CD14-positive monocyte (primary cell): ENCODE measurements at regions not wholly inside any gene's neighbourhood (a gene's known extent, or its start where the extent isn't known, plus 50 kb on each side); places are given as distances from the start of the nearest gene placed in this dataset.

Experiments used
- DNase-seq, 3 donors: peaks; one replicate each; pipeline ENCODE4 v3.0.0-alpha.2; 2011 to 2022
- H2AFZ ChIP-seq: 2 replicates; pipeline ENCODE4 v1.6.0; 2012; ENCODE audit warnings: mild to moderate bottlenecking, low read depth, low read length, inconsistent platforms; ENCODE audit not compliant: insufficient read depth, poor library complexity, severe bottlenecking
- H3K27ac ChIP-seq, 2 donors: 1 replicate in 1 of 2; 2 replicates in 1 of 2; pipeline ENCODE4 v1.5.1; 2012 to 2013; ENCODE audit warnings: low read length in 2 of 2, control low read depth in 1 of 2, inconsistent platforms in 1 of 2, low read depth in 1 of 2, mild to moderate bottlenecking in 1 of 2
- H3K27me3 ChIP-seq, 2 donors: one replicate each; pipeline versions ENCODE4 v1.6.0 to v1.6.1; 2011 to 2013; ENCODE audit warnings: low read length in 2 of 2; ENCODE audit not compliant: control insufficient read depth in 2 of 2, insufficient read depth in 2 of 2
- H3K36me3 ChIP-seq, 2 donors: replicated peaks in 1 of 2; 1 replicate in 1 of 2; 2 replicates in 1 of 2; pipeline versions ENCODE4 v1.5.1 to v1.6.1; 2012 to 2013; ENCODE audit warnings: low read length in 2 of 2, control low read depth in 1 of 2, inconsistent platforms in 1 of 2, mild to moderate bottlenecking in 1 of 2; ENCODE audit not compliant: insufficient read depth in 2 of 2, control insufficient read depth in 1 of 2
- H3K4me1 ChIP-seq, 2 donors: 1 replicate in 1 of 2; 2 replicates in 1 of 2; pipeline versions ENCODE4 v1.5.1 to v1.6.1; 2012 to 2013; ENCODE audit warnings: low read length in 2 of 2, control low read depth in 1 of 2, inconsistent platforms in 1 of 2, mild to moderate bottlenecking in 1 of 2, moderate library complexity in 1 of 2; ENCODE audit not compliant: insufficient read depth in 2 of 2, control insufficient read depth in 1 of 2
- H3K4me2 ChIP-seq: replicated peaks from 2 replicates; pipeline ENCODE3; 2012; ENCODE audit warnings: low read length, moderate library complexity, mild to moderate bottlenecking; ENCODE audit not compliant: poor library complexity, severe bottlenecking; ENCODE audit errors: extremely low read depth
- H3K4me3 ChIP-seq, 3 experiments: fragments of 200-600 bp in 1 of 3; sonication (generic) in 1 of 3; replicated peaks in 1 of 3; 1 replicate in 2 of 3; 2 replicates in 1 of 3; pipeline ENCODE4 v1.5.1; 2011 to 2013; ENCODE audit warnings: low read length in 3 of 3, mild to moderate bottlenecking in 3 of 3, control low read depth in 2 of 3, low read depth in 2 of 3, inconsistent platforms in 1 of 3, moderate library complexity in 1 of 3
- H3K79me2 ChIP-seq: 2 replicates; pipeline ENCODE4 v1.6.0; 2012; ENCODE audit warnings: mild to moderate bottlenecking, control low read depth, inconsistent platforms, low read length, moderate library complexity; ENCODE audit not compliant: insufficient read depth
- H3K9ac ChIP-seq: 2 replicates; pipeline ENCODE4 v1.6.0; 2017; ENCODE audit warnings: low read length, mild to moderate bottlenecking; ENCODE audit not compliant: insufficient read depth, poor library complexity, severe bottlenecking
- H3K9me3 ChIP-seq, 2 donors: replicated peaks in 1 of 2; 1 replicate in 1 of 2; 2 replicates in 1 of 2; pipeline versions ENCODE4 v1.5.1 to v1.6.1; 2012 to 2013; ENCODE audit warnings: low read length in 2 of 2, control low read depth in 1 of 2; ENCODE audit not compliant: control insufficient read depth in 1 of 2, insufficient read depth in 1 of 2
- H4K20me1 ChIP-seq: 2 replicates; pipeline ENCODE4 v1.6.0; 2012; ENCODE audit warnings: mild to moderate bottlenecking, low read length, control low read depth, moderate library complexity; ENCODE audit not compliant: insufficient read depth
- H3K27ac Mint-ChIP-seq, 7 donors: one replicate each; pipeline ENCODE4 v1.8.0; 2020; ENCODE audit warnings: mild to moderate bottlenecking in 7 of 7, mixed read lengths in 7 of 7, moderate library complexity in 6 of 7, inconsistent platforms in 2 of 7
- H3K27me3 Mint-ChIP-seq, 3 donors: one replicate each; pipeline ENCODE4 v1.8.0; 2021 to 2022; ENCODE audit warnings: low read depth in 3 of 3, mild to moderate bottlenecking in 3 of 3, mixed read lengths in 3 of 3, moderate library complexity in 3 of 3, inconsistent platforms in 1 of 3
- H3K36me3 Mint-ChIP-seq, 2 donors: one replicate each; pipeline ENCODE4 v1.8.0; 2020; ENCODE audit warnings: mixed read lengths in 2 of 2, inconsistent platforms in 1 of 2, mild to moderate bottlenecking in 1 of 2
- H3K4me1 Mint-ChIP-seq: one replicate; pipeline ENCODE4 v1.8.0; 2020; ENCODE audit warnings: mild to moderate bottlenecking, mixed read lengths
- H3K4me3 Mint-ChIP-seq, 2 donors: one replicate each; pipeline ENCODE4 v1.8.0; 2020; ENCODE audit warnings: mild to moderate bottlenecking in 2 of 2, mixed read lengths in 2 of 2, moderate library complexity in 1 of 2
- H3K9me3 Mint-ChIP-seq, 7 donors: one replicate each; pipeline ENCODE4 v1.8.0; 2020 to 2022; ENCODE audit warnings: mixed read lengths in 7 of 7, mild to moderate bottlenecking in 6 of 7, moderate library complexity in 6 of 7, inconsistent platforms in 2 of 7
- CTCF ChIP-seq: fragments of 200-600 bp; IDR thresholded peaks from one replicate; pipeline ENCODE4 v1.8.0; 2022; ENCODE audit warnings: antibody characterized with exemption, mild to moderate bottlenecking
- WGBS: methylation state at CpG from one replicate; pipeline ENCODE4 v1.1.5; 2013; ENCODE audit warnings: missing lambda C conversion rate; ENCODE audit not compliant: insufficient coverage; 5-methylcytosine and 5-hydroxymethylcytosine counted together
- intact Hi-C, 2 donors: fragments of 100-400 bp; cut with micrococcal nuclease; formaldehyde crosslinking; loops; one replicate each; pipeline versions ENCODE4 v1.15.0 to v1.15.1; 2023

DNA sequence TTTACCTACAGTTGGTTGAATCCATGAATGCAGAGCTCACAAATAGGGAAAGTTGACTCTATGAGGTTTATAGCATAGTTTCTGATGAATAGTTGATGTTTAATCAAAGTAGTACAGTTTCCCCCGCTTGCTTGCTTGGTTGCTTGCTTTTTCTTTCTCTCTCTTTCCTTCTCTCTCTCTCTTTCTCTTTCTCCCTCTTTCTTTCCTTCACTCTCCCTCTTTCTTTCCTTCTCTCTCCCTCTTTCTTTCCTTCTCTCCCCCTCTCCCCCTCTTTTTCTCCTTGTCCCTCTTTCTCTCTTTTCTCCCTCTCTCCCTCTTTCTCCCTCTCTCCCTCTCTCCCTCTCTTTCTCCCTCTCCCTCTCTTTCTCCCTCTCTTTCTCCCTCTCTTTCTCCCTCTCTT, 999.9 kb upstream of the CELF4 start:
- Mint-ChIP-seq H3K4me3 (no peak overlapping the region), H3K27ac (no peak overlapping the region), H3K4me1 (no peaks in the 10 kb centered on the region), H3K36me3 (no peaks in the 10 kb centered on the region), H3K9me3 (peaks cover 2 to 9% (median 4%) of the 10 kb centered on the region in 7 donors), H3K27me3 (no peaks in the 10 kb centered on the region)
- DNase-seq: no peak
- no peak for TF ChIP-seq CTCF
- H3K27ac ChIP-seq: no peak overlapping the region
- H3K36me3 ChIP-seq: no peaks in the 10 kb centered on the region
- H3K9ac ChIP-seq: no peak overlapping the region
- no peak overlapping the region for H2AFZ ChIP-seq
- H3K4me2 ChIP-seq: no peak overlapping the region
- no peaks in the 10 kb centered on the region for H3K9me3 ChIP-seq
- intact Hi-C loops: no loop called here
- no peaks in the 10 kb centered on the region for H4K20me1 ChIP-seq
- no peaks in the 10 kb centered on the region for H3K4me1 ChIP-seq
- no CpG with 5 or more reads among the region's 1 CpG for WGBS
- H3K79me2 ChIP-seq: no peaks in the 10 kb centered on the region
- no peak overlapping the region for H3K4me3 ChIP-seq
- no peaks in the 10 kb centered on the region for H3K27me3 ChIP-seq

DNA sequence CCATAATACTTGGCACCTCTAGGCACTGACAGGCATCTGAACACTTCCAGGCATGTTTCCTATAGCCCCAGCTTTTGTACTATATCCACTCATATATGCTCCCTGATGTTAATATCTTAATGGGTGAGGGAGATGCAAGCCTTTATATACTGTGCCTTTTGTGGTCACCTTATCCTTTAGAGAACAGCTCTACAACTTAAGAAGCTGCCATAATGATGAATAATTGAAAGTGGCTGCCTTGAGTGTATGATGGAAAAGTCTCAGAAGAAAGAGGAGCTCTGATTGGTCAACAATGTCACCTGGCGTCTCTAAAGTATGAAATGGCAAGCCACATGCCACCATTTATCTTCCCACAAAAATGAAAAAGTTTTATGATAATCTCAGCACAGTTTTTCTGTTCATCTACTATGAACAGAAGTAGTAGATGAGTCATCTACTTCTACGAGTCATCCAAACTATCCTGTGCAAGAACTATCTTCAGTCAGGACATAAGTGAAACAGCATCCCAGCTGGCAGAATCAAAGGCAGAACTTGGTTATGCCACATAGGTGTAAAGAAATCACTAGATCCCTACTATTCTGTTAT, 997.9 kb upstream of the CELF4 start:
- DNase-seq: no peak
- Histone ChIP-seq H2AFZ (no peak overlapping the region), H3K4me2 (no peak overlapping the region), H3K9me3 (no peaks in the 10 kb centered on the region), H3K36me3 (no peaks in the 10 kb centered on the region), H3K27me3 (no peaks in the 10 kb centered on the region), H3K4me3 (no peak overlapping the region), H3K27ac (no peak overlapping the region), H3K4me1 (no peaks in the 10 kb centered on the region), H4K20me1 (no peaks in the 10 kb centered on the region), H3K9ac (no peak overlapping the region), H3K79me2 (no peaks in the 10 kb centered on the region)
- H3K27ac Mint-ChIP-seq: no peak overlapping the region
- H3K4me1 Mint-ChIP-seq: no peaks in the 10 kb centered on the region
- TF ChIP-seq CTCF: no peak
- intact Hi-C loops: no loop called here
- no peaks in the 10 kb centered on the region for H3K36me3 Mint-ChIP-seq
- no peaks in the 10 kb centered on the region for H3K27me3 Mint-ChIP-seq
- H3K4me3 Mint-ChIP-seq: no peak overlapping the region
- no CpG with 5 or more reads among the region's 2 CpGs for WGBS
- peaks cover 4 to 9% (median 9%) of the 10 kb centered on the region in 7 donors for H3K9me3 Mint-ChIP-seq
